Mesenchymal stem cell (in vitro differentiated cells and primary cell): ENCODE measurements at regions not wholly inside any gene's neighbourhood (a gene's known extent, or its start where the extent isn't known, plus 50 kb on each side); places are given as distances from the start of the nearest gene placed in this dataset.

Experiments
- DNase-seq: peaks from one replicate; pipeline ENCODE4 v3.0.0-alpha.2; 2013
- H2AFZ ChIP-seq: one replicate; pipeline ENCODE4 v1.6.1; 2013; ENCODE audit warnings: low read depth, mild to moderate bottlenecking, control low read depth, inconsistent platforms, low read length, moderate library complexity
- H2AK5ac ChIP-seq: 2 replicates; pipeline ENCODE4 v1.6.1; 2013; ENCODE audit warnings: low read length, moderate library complexity, mild to moderate bottlenecking, inconsistent platforms; ENCODE audit not compliant: severe bottlenecking
- H2BK120ac ChIP-seq: one replicate; pipeline ENCODE4 v1.6.1; 2013; ENCODE audit warnings: low read depth, mild to moderate bottlenecking, inconsistent platforms, low read length, moderate library complexity
- H2BK12ac ChIP-seq, 2 experiments: one replicate each; pipeline ENCODE4 v1.6.1; 2013; ENCODE audit warnings: inconsistent platforms in 2 of 2, low read length in 2 of 2, mild to moderate bottlenecking in 2 of 2, moderate library complexity in 2 of 2, control low read depth in 1 of 2
- H2BK15ac ChIP-seq: one replicate; pipeline ENCODE4 v1.6.1; 2013; ENCODE audit warnings: mild to moderate bottlenecking, low read depth, inconsistent platforms; ENCODE audit not compliant: poor library complexity, severe bottlenecking
- H2BK5ac ChIP-seq: 2 replicates; pipeline ENCODE4 v1.6.1; 2013; ENCODE audit warnings: low read depth, mild to moderate bottlenecking, low read length, control low read depth, inconsistent platforms; ENCODE audit not compliant: poor library complexity, severe bottlenecking
- H3K14ac ChIP-seq, 2 experiments: one replicate each; pipeline ENCODE4 v1.6.1; 2013; ENCODE audit warnings: inconsistent platforms in 2 of 2, low read length in 2 of 2, control low read depth in 1 of 2, mild to moderate bottlenecking in 1 of 2, moderate library complexity in 1 of 2
- H3K18ac ChIP-seq, 2 experiments: one replicate each; pipeline ENCODE4 v1.6.1; 2013; ENCODE audit warnings: inconsistent platforms in 2 of 2, low read length in 2 of 2, control low read depth in 1 of 2, low read depth in 1 of 2, mild to moderate bottlenecking in 1 of 2
- H3K23ac ChIP-seq, 2 experiments: one replicate each; pipeline ENCODE4 v1.6.1; 2013; ENCODE audit warnings: inconsistent platforms in 2 of 2, low read length in 2 of 2, mild to moderate bottlenecking in 2 of 2, moderate library complexity in 2 of 2, control low read depth in 1 of 2
- H3K27ac ChIP-seq: 2 replicates; pipeline ENCODE4 v1.5.1; 2013; ENCODE audit warnings: mild to moderate bottlenecking, moderate library complexity, low read length, control low read depth, inconsistent platforms; ENCODE audit not compliant: poor library complexity, severe bottlenecking
- H3K27me3 ChIP-seq, 2 experiments: 2 replicates each; pipeline versions ENCODE4 v1.6.1 to v1.7.0; 2013; ENCODE audit warnings: low read length in 2 of 2, mild to moderate bottlenecking in 2 of 2, moderate library complexity in 2 of 2, control low read depth in 1 of 2, inconsistent platforms in 1 of 2; ENCODE audit not compliant: control insufficient read depth in 1 of 2, insufficient read depth in 1 of 2
- H3K36me3 ChIP-seq, 2 experiments: 2 replicates each; pipeline versions ENCODE4 v1.6.1 to v1.7.0; 2013; ENCODE audit warnings: low read length in 2 of 2, control low read depth in 1 of 2, inconsistent platforms in 1 of 2, low read depth in 1 of 2, mild to moderate bottlenecking in 1 of 2; ENCODE audit not compliant: insufficient read depth in 2 of 2, control insufficient read depth in 1 of 2
- H3K4ac ChIP-seq, 2 experiments: one replicate each; pipeline ENCODE4 v1.6.1; 2013; ENCODE audit warnings: inconsistent platforms in 2 of 2, low read length in 2 of 2, mild to moderate bottlenecking in 2 of 2, moderate library complexity in 2 of 2, control low read depth in 1 of 2, low read depth in 1 of 2
- H3K4me1 ChIP-seq: 2 replicates; pipeline ENCODE4 v1.6.1; 2013; ENCODE audit warnings: low read depth, low read length, control low read depth; ENCODE audit not compliant: control insufficient read depth, insufficient read depth
- H3K4me2 ChIP-seq: 2 replicates; pipeline ENCODE4 v1.6.1; 2013; ENCODE audit warnings: low read length, mild to moderate bottlenecking, inconsistent platforms; ENCODE audit not compliant: poor library complexity, severe bottlenecking
- H3K4me3 ChIP-seq, 2 experiments: 2 replicates each; pipeline versions ENCODE4 v1.5.1 to v1.7.0; 2013; ENCODE audit warnings: low read length in 2 of 2, mild to moderate bottlenecking in 2 of 2, control low read depth in 1 of 2, low read depth in 1 of 2; ENCODE audit not compliant: insufficient read depth in 1 of 2
- H3K79me1 ChIP-seq: replicated peaks from 2 replicates; pipeline ENCODE4 v1.6.1; 2013; ENCODE audit warnings: mild to moderate bottlenecking, control low read depth, low read length, inconsistent platforms; ENCODE audit not compliant: poor library complexity, severe bottlenecking
- H3K9ac ChIP-seq: 2 replicates; pipeline ENCODE4 v1.7.0; 2013; ENCODE audit warnings: mild to moderate bottlenecking, low read length, moderate library complexity
- H3K9me3 ChIP-seq: 2 replicates; pipeline ENCODE4 v1.7.0; 2013; ENCODE audit warnings: mild to moderate bottlenecking, low read length; ENCODE audit not compliant: control insufficient read depth
- H4K8ac ChIP-seq: one replicate; pipeline ENCODE4 v1.6.1; 2013; ENCODE audit warnings: inconsistent platforms, mild to moderate bottlenecking, low read length, moderate library complexity
- H4K91ac ChIP-seq: one replicate; pipeline ENCODE4 v1.6.1; 2013; ENCODE audit warnings: mild to moderate bottlenecking, low read length, inconsistent platforms
- WGBS: methylation state at CpG from one replicate; pipeline ENCODE4 v1.1.7; 2013; ENCODE audit warnings: mixed read lengths; 5-methylcytosine and 5-hydroxymethylcytosine counted together

DNA sequence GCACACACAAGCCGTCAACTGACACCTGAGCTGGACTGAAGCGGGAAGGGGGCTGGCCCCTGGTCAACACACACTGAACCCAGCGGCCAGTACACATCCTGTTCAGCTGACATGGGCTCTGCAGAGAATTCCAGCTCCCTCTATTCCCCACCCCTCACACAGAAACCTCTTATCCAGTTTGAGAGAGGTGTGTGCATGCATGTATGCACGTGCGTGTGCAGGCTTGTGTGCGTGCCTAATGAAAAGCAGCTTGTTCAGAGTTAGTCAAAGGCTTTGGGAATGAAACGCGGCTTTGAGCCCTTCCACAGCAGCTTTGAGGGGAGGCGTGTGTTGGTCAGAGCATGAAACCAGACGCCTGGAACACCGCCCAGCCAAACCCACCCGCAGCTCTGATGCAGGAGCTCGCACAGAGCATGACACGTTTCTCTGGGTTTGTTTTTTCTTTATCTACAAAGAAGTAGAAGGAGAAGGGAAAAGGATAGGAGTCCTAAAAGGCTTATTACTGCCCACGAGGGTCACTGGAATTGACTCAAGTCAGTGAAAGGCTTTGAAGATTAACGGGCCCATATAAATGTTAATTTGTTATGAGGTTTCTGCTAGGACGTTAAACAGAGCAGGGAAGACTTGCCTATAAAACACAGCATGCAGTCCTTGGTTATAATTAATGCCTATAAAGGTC lies 184.2 kb downstream of the ETS2 start:
- no peak overlapping the region for H4K8ac ChIP-seq
- no peak overlapping the region for H3K14ac ChIP-seq
- peak overlapping the region; percentile 20 for H3K27ac ChIP-seq
- peak overlapping the region in 1 of 2 experiments; percentile 82 for H2BK12ac ChIP-seq
- H2BK120ac ChIP-seq, result peak overlapping the region; percentile 76
- H3K9me3 ChIP-seq, result no peaks in the 10 kb centered on the region
- WGBS, result 15% methylated on average over 16 of the region's 17 CpGs
- H3K9ac ChIP-seq, result peak overlapping the region; percentile 6
- H3K4me1 ChIP-seq, result peaks cover 32% of the 10 kb centered on the region
- DNase-seq, result peak; percentile 85
- H3K18ac ChIP-seq, result peak overlapping the region; percentile 76 to 80
- H3K36me3 ChIP-seq, result no peaks in the 10 kb centered on the region
- no peak overlapping the region for H2AK5ac ChIP-seq
- H4K91ac ChIP-seq, result no peak overlapping the region
- no peak overlapping the region for H3K23ac ChIP-seq
- no peak overlapping the region for H2BK15ac ChIP-seq
- no peak overlapping the region for H3K4ac ChIP-seq
- H3K79me1 ChIP-seq, result no peaks in the 10 kb centered on the region
- no peak overlapping the region for H2BK5ac ChIP-seq
- H3K4me2 ChIP-seq, result peak overlapping the region; percentile 44
- no peak overlapping the region for H2AFZ ChIP-seq
- no peak overlapping the region for H3K4me3 ChIP-seq
- peaks cover 4 to 62% of the 10 kb centered on the region in 2 experiments for H3K27me3 ChIP-seq

GRCh38 chr21:38989379-38989744 lies 183.6 kb downstream of the ETS2 start:
- peaks cover 34% of the 10 kb centered on the region for H3K4me1 ChIP-seq
- H2AFZ ChIP-seq, result no peak overlapping the region
- H3K14ac ChIP-seq, result no peak overlapping the region
- no peak overlapping the region for H3K4me3 ChIP-seq
- 89% methylated on average over 9 of the region's 11 CpGs for WGBS
- peak overlapping the region; percentile 64 for H2BK120ac ChIP-seq
- DNase-seq, result no peak
- H4K91ac ChIP-seq, result no peak overlapping the region
- H2AK5ac ChIP-seq, result peak overlapping the region; percentile 47
- H3K18ac ChIP-seq, result peak overlapping the region; percentile 70 to 80
- no peak overlapping the region for H4K8ac ChIP-seq
- H3K27me3 ChIP-seq, result peaks cover 4 to 61% of the 10 kb centered on the region in 2 experiments
- no peak overlapping the region for H2BK5ac ChIP-seq
- H3K36me3 ChIP-seq, result no peaks in the 10 kb centered on the region
- peak overlapping the region; percentile 44 for H3K4me2 ChIP-seq
- H3K9me3 ChIP-seq, result no peaks in the 10 kb centered on the region
- peak overlapping the region; percentile 90 to 99 for H2BK12ac ChIP-seq
- H2BK15ac ChIP-seq, result peak overlapping the region; percentile 63
- no peak overlapping the region for H3K9ac ChIP-seq
- no peaks in the 10 kb centered on the region for H3K79me1 ChIP-seq
- no peak overlapping the region for H3K27ac ChIP-seq
- H3K4ac ChIP-seq, result peak overlapping the region; percentile 31 to 32
- no peak overlapping the region for H3K23ac ChIP-seq

DNA sequence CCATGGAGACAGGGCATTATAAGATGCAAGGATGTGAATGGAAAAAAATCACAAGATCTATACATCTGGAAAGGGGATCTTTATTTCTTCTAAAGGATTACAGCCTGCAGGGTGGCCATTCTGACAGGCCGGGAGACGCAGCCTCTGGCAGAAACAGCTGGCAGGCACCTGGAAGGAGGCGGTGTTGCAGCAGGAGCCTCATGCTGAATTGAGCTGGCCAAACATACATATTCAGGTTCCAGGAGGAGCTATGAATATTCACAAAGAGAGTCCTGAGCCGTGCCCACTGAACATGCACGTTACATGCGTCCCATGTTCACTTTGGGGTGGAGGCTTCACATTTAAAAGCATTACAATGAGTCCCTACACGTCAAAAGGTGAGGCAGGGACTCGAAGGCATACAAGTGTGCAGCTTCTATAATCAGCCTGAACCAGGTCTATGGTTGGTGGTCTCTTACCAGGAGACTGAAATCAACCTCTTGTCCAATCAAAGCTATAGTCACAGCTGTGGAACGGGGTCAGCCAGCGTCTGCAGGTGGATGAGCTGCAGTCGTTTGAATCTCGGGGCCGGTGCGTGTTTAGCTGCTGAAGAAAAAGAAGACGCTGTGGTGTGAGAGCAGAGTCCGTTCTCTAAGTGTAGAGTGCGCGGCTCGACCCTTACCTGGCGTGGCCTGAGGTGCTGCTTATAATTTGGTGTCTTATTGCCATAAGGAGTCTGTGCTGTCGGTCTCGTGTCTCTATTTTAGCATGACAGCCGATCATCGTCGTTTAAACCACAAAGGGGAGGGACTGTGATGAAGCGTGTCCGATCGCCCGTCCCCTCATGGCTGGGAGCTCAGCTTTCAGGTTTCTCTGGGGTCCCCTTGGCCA lies 183.0 kb downstream of the ETS2 start:
- H3K23ac ChIP-seq, result peak overlapping the region in 1 of 2 experiments; percentile 51
- peak overlapping the region; percentile 31 to 49 for H3K4ac ChIP-seq
- H3K9me3 ChIP-seq, result no peaks in the 10 kb centered on the region
- H4K8ac ChIP-seq, result peak overlapping the region; percentile 51
- H4K91ac ChIP-seq, result peak overlapping the region; percentile 83
- H3K9ac ChIP-seq, result no peak overlapping the region
- H3K18ac ChIP-seq, result peak overlapping the region in 1 of 2 experiments; percentile 64
- H2AK5ac ChIP-seq, result peak overlapping the region; percentile 47
- WGBS, result 93% methylated on average over 29 of the region's 29 CpGs
- no peak overlapping the region for H3K4me2 ChIP-seq
- H3K36me3 ChIP-seq, result no peaks in the 10 kb centered on the region
- no peak overlapping the region for H2BK15ac ChIP-seq
- H2BK12ac ChIP-seq, result peak overlapping the region; percentile 90 to 99
- H3K27me3 ChIP-seq, result peaks cover 4 to 65% of the 10 kb centered on the region in 2 experiments
- H2AFZ ChIP-seq, result no peak overlapping the region
- no peaks in the 10 kb centered on the region for H3K79me1 ChIP-seq
- H3K4me1 ChIP-seq, result peaks cover 32% of the 10 kb centered on the region
- H3K27ac ChIP-seq, result no peak overlapping the region
- H2BK120ac ChIP-seq, result peak overlapping the region; percentile 64
- H2BK5ac ChIP-seq, result no peak overlapping the region
- no peak overlapping the region for H3K4me3 ChIP-seq
- DNase-seq, result peak; percentile 14
- H3K14ac ChIP-seq, result peak overlapping the region in 1 of 2 experiments; percentile 18
